DND-41 (cell line): ENCODE measurements at regions not wholly inside any gene's neighbourhood (a gene's known extent, or its start where the extent isn't known, plus 50 kb on each side); places are given as distances from the start of the nearest gene placed in this dataset.

ENCODE experiments used
- ATAC-seq: fragments of 200-7000 bp; cut with Tn5 transposase; 3 replicates; pipeline ENCODE4 v1.9.1; 2021; ENCODE audit warnings: low read depth; ENCODE audit not compliant: insufficient read depth
- DNase-seq: peaks from one replicate; pipeline ENCODE4 v3.0.0-alpha.2; 2020
- H2AFZ ChIP-seq: 2 replicates; pipeline ENCODE4 v1.6.0; 2012; ENCODE audit warnings: low read depth, low read length
- H3K27ac ChIP-seq: 2 replicates; pipeline ENCODE4 v1.5.1; 2012; ENCODE audit warnings: low read length, inconsistent platforms
- H3K27me3 ChIP-seq: fragments of 200-600 bp; sonication (generic); 2 replicates; pipeline ENCODE4 v1.6.0; 2012; ENCODE audit warnings: low read length, mild to moderate bottlenecking, inconsistent platforms; ENCODE audit not compliant: insufficient read depth, poor library complexity
- H3K36me3 ChIP-seq: 2 replicates; pipeline ENCODE4 v1.5.1; 2012; ENCODE audit warnings: low read length, inconsistent platforms; ENCODE audit not compliant: insufficient read depth
- H3K4me1 ChIP-seq: 2 replicates; pipeline ENCODE4 v1.5.1; 2012; ENCODE audit warnings: mild to moderate bottlenecking, low read length; ENCODE audit not compliant: insufficient read depth
- H3K4me2 ChIP-seq: 2 replicates; pipeline ENCODE4 v1.6.0; 2012; ENCODE audit warnings: mild to moderate bottlenecking, moderate library complexity, low read length, inconsistent platforms; ENCODE audit not compliant: insufficient read depth
- H3K4me3 ChIP-seq, 2 experiments: fragments of 200-600 bp in 1 of 2; shearing (Covaris generic) in 1 of 2; 2 replicates each; pipeline ENCODE4 v1.5.1; 2012 to 2016; ENCODE audit warnings: inconsistent platforms in 2 of 2, low read length in 2 of 2, mild to moderate bottlenecking in 2 of 2, low read depth in 1 of 2, moderate library complexity in 1 of 2
- H3K79me2 ChIP-seq: 2 replicates; pipeline ENCODE4 v1.6.0; 2012; ENCODE audit warnings: low read length, inconsistent platforms; ENCODE audit not compliant: insufficient read depth
- H3K9ac ChIP-seq: 2 replicates; pipeline ENCODE4 v1.6.0; 2012; ENCODE audit warnings: low read depth, mild to moderate bottlenecking, inconsistent platforms, low read length, moderate library complexity
- H3K9me3 ChIP-seq: 2 replicates; pipeline ENCODE4 v1.5.1; 2012; ENCODE audit warnings: low read length, moderate library complexity, mild to moderate bottlenecking, inconsistent platforms; ENCODE audit not compliant: insufficient read depth, severe bottlenecking
- H4K20me1 ChIP-seq: 2 replicates; pipeline ENCODE4 v1.6.0; 2012; ENCODE audit warnings: low read length; ENCODE audit not compliant: insufficient read depth
- CTCF ChIP-seq: IDR thresholded peaks from 2 replicates; pipeline ENCODE4 v1.5.1; 2012; ENCODE audit warnings: borderline replicate concordance, low read length, moderate library complexity, mild to moderate bottlenecking; ENCODE audit not compliant: poor library complexity, severe bottlenecking; ENCODE audit errors: extremely low read depth
- EZH2 ChIP-seq: IDR thresholded peaks from 3 replicates; pipeline ENCODE4 v1.6.1; 2012; ENCODE audit warnings: borderline replicate concordance, low read depth, mild to moderate bottlenecking, moderate library complexity, low read length, inconsistent platforms; ENCODE audit not compliant: severe bottlenecking

GRCh38 chr19:28039677-28040381, 1173.1 kb downstream of the UQCRFS1 start:
- H3K27ac ChIP-seq = no peak overlapping the region
- TF ChIP-seq CTCF (no peak), EZH2 (no peak)

DNA sequence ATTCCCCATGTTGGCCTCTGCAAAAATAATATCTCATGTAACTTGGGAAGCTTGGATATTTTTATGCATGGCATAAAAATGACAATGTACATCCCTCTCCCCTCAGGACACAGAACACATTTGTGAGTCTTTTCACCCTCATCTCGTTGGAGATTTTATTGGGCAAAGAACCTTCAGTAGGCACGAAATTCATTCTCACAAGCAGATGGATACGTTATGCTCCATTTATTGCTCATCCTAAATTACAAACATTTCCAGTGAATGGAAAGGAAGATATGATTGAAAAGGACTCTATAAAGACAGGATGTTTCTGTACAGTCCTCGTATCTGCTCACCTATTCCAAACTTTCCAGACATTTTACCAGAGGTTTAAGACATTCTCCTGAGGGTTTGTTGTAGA, 1175.8 kb downstream of the UQCRFS1 start:
- TF ChIP-seq EZH2 (no peak), CTCF (no peak)
- no peak for DNase-seq

More at GRCh38 chr19:28039677-28040381, 1173.1 kb downstream of the UQCRFS1 start:
- Histone ChIP-seq H3K9me3 (no peaks in the 10 kb centered on the region), H3K4me1 (no peaks in the 10 kb centered on the region), H3K36me3 (no peaks in the 10 kb centered on the region), H3K9ac (no peak overlapping the region), H3K4me3 (no peak overlapping the region), H3K79me2 (no peaks in the 10 kb centered on the region), H4K20me1 (no peaks in the 10 kb centered on the region), H2AFZ (no peak overlapping the region), H3K4me2 (no peak overlapping the region), H3K27me3 (no peaks in the 10 kb centered on the region)
- ATAC-seq (no peak), DNase-seq (no peak)

GRCh38 chr19:28036486-28036885, 1176.5 kb downstream of the UQCRFS1 start:
- no peak overlapping the region for H2AFZ ChIP-seq
- no peak overlapping the region for H3K4me3 ChIP-seq
- no peaks in the 10 kb centered on the region for H3K4me1 ChIP-seq
- H4K20me1 ChIP-seq = no peaks in the 10 kb centered on the region
- no peak for ATAC-seq
- no peaks in the 10 kb centered on the region for H3K79me2 ChIP-seq
- H3K4me2 ChIP-seq = no peak overlapping the region
- no peak for TF ChIP-seq CTCF
- TF ChIP-seq EZH2 = no peak
- no peak overlapping the region for H3K9ac ChIP-seq
- no peak for DNase-seq
- no peak overlapping the region for H3K27ac ChIP-seq
- no peaks in the 10 kb centered on the region for H3K9me3 ChIP-seq
- no peaks in the 10 kb centered on the region for H3K27me3 ChIP-seq
- H3K36me3 ChIP-seq = no peaks in the 10 kb centered on the region

More for the DNA sequence above, 1175.8 kb downstream of the UQCRFS1 start:
- Histone ChIP-seq H3K36me3 (no peaks in the 10 kb centered on the region), H3K9ac (no peak overlapping the region), H3K27ac (no peak overlapping the region), H2AFZ (no peak overlapping the region), H3K4me3 (no peak overlapping the region), H3K27me3 (no peaks in the 10 kb centered on the region), H3K79me2 (no peaks in the 10 kb centered on the region), H4K20me1 (no peaks in the 10 kb centered on the region), H3K9me3 (no peaks in the 10 kb centered on the region), H3K4me1 (no peaks in the 10 kb centered on the region), H3K4me2 (no peak overlapping the region)
- ATAC-seq = no peak
